ENCODE measurements at regions not wholly inside any gene's neighbourhood (a gene's known extent, or its start where the extent isn't known, plus 50 kb on each side); places are given as distances from the start of the nearest gene placed in this dataset.

GRCh38 chr4:10334506-10335028 lies 122.7 kb downstream of the ZNF518B start:
- no peak for TF ChIP-seq CTCF (IDR thresholded peaks at IDR 0.05)
- TF ChIP-seq POLR2A (IDR thresholded peaks at IDR 0.05): no peak
